Gastroesophageal sphincter (tissue), 3 donors: ENCODE measurements at regions not wholly inside any gene's neighbourhood (a gene's known extent, or its start where the extent isn't known, plus 50 kb on each side); places are given as distances from the start of the nearest gene placed in this dataset.

Experiments used
- EP300 ChIP-seq: sonication (generic); formaldehyde crosslinking; IDR thresholded peaks from one replicate; pipeline ENCODE4 v1.6.1; 2017; ENCODE audit warnings: antibody characterized with exemption, mild to moderate bottlenecking
- POLR2A ChIP-seq, 2 donors: fragments of 450-650 bp; IDR thresholded peaks; one replicate each; pipeline ENCODE4 v1.6.1; 2017; ENCODE audit warnings: antibody characterized with exemption in 2 of 2, mild to moderate bottlenecking in 2 of 2, moderate library complexity in 1 of 2
- POLR2AphosphoS5 ChIP-seq: sonication (generic); formaldehyde crosslinking; IDR thresholded peaks from one replicate; pipeline ENCODE4 v1.6.1; 2017; ENCODE audit warnings: antibody characterized with exemption
- TF ChIP-seq, protein P1 (sequence below), 4 experiments: fragments of 200-600 bp in 2 of 4; fragments of 450-650 bp in 2 of 4; sonication (generic) in 1 of 4; IDR thresholded peaks; one replicate each; pipeline ENCODE4 v1.5.1; 2017 to 2019; ENCODE audit warnings: antibody characterized with exemption in 4 of 4, mild to moderate bottlenecking in 2 of 4, moderate library complexity in 2 of 4

DNA sequence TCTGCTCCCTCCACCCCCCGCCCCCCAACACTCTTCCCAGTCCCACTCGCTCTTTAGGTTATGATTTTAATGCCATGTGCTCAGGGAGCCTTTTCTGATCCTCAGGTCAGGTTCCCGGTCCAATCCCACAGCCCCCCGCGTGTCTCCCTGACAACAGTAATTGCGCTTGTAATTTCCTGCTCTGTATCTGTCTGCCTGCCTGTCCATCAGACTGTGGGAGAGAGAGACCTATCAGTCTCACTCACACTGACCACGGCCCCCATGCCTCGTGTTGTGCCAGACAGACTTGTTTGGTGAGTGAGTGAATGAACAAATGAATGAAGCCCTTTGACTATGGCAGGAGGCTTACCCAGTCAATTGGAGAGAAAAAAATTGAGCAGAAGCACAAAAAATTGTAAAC lies 50.8 kb upstream of the ECE1 start:
- TF ChIP-seq POLR2A (IDR thresholded peaks at IDR 0.05) (no peak), EP300 (no peak), POLR2AphosphoS5 (no peak)
- TF ChIP-seq, protein P1, sequence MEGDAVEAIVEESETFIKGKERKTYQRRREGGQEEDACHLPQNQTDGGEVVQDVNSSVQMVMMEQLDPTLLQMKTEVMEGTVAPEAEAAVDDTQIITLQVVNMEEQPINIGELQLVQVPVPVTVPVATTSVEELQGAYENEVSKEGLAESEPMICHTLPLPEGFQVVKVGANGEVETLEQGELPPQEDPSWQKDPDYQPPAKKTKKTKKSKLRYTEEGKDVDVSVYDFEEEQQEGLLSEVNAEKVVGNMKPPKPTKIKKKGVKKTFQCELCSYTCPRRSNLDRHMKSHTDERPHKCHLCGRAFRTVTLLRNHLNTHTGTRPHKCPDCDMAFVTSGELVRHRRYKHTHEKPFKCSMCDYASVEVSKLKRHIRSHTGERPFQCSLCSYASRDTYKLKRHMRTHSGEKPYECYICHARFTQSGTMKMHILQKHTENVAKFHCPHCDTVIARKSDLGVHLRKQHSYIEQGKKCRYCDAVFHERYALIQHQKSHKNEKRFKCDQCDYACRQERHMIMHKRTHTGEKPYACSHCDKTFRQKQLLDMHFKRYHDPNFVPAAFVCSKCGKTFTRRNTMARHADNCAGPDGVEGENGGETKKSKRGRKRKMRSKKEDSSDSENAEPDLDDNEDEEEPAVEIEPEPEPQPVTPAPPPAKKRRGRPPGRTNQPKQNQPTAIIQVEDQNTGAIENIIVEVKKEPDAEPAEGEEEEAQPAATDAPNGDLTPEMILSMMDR (IDR thresholded peaks at IDR 0.05) = no peak
